Stimulated activated CD4-positive, alpha-beta T cell treated with anti-CD3 and anti-CD28 coated beads, Interleukin-1b, Interleukin-23, amount 100 ng/mL, for 4 hours (primary cell): ENCODE measurements at regions not wholly inside any gene's neighbourhood (a gene's known extent, or its start where the extent isn't known, plus 50 kb on each side); places are given as distances from the start of the nearest gene placed in this dataset.
"Not testable (repeated sequence)": the region's sequence is repeated elsewhere in the genome, so short reads cannot be mapped to it uniquely, and the experiment has no call there.

Source experiments
- DNase-seq, 2 donors: peaks; one replicate each; pipeline ENCODE4 v3.0.0-alpha.2; 2020; ENCODE audit warnings: low read depth in 2 of 2

- DNase-seq, result no peak
Observed at GRCh38 chr1:43042773-43043457, 84.2 kb upstream of the SLC2A1 start.

GRCh38 chr1:43042127-43042526 is 83.5 kb upstream of the SLC2A1 start:
- no peak for DNase-seq

DNA sequence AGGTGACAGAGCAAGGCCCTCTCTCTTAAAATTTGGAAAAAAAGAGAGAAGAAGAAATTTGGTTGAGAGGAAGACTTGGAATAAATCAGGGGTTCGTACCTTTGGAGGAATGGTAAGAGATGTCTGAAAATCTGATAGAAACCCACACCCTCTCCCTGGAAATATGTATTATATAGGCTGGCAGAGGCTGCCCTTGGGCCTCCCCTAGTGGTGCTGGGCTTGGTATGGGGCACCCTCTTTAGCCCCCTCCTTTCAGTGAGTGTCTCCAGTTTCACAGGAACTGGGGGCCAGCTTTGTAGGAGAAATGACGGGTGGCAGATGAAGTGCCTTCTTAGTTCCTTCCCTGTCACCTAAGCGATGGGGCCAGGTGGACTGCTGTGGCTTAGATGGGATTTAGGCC is 82.9 kb upstream of the SLC2A1 start:
- DNase-seq, result no peak

DNA sequence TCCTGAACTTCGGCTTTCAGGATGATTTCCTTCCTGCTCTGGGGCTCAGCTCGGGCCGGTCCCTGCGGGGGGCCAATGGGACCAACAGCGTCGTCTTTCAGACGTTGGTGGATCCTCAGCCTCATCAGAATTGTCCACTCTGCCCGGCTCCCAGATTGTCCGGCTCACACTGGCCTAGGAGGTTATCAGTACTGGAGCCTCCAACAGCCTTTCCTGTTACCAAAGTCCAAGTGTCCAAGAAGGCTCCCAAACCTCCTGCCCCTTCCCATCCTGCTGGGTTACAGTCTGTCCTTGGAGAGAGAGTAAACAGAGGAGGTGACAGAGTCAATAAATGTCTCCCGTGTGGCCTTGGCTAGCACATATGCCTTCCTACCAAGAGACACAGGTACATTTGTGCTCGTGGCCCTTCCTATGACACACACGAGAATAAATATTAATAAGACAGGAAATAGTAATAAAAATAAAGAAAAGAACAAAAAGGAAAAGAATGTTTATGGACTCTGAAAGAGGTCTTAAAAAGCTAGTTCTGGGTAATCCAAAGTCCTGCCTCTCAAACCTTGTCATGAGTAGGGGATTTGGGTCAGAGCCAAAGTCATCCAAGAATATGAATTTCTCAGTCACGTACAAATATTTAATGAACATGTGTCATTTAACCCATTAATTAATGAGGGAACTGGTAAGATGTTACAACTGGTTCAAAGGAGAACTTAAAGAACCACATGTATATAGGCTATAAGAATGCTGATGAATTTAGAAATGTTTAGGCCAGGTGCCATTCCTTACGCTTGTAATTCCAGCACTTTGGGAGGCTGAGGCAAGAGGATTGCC is 80.8 kb upstream of the SLC2A1 start:
- DNase-seq, result no peak

DNA sequence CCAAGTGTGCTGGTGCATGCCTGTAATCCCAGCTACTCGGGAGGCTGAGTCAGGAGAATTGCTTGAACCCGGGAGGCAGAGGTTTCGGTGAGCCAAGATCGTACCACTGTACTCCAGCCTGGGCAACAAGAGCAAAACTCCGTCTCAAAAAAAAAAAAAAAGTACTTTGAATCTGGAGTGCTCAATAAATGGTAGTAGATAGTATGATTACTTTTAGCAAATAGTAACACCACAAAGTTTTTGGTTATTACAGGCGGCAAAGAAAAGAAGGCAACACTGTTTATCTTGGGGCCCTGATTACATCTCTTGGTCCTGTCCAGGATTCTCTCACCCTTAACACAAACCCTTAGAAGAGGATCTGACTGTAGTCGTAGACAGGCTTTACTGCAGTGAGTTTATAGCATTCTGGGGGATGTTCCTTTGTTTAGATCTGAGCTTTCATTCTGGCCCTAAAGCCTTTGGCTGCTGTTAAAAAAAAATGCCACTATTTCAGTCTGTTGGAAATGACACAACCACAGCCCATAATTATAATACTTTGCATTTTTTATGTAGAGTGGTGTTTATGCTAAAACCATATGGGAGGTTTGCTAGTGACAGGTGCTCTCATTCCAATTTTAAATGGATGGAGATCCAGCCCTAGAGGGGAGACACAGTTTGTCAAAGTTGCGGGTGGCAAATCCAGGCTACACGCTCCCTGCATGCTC is 79.7 kb upstream of the SLC2A1 start:
- DNase-seq, result no peak

DNA sequence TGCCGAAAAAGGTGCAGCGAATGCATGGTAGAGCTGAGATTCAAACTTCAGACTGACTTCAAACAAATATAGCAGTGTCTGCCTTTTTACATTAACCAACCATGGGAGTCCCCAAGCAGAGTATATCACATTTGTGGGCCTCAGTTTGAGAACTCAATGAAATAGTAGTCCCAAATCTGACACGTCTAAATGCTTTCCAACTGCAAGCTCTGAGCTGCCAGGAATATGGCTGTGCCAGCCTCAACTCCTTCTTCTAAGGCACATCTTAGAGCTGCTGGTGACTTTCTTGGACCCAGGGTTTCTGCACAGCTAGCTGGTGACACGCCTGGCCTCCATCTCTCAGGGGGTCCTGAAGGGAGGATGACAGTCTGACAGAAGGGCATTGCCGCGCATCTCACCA is 78.8 kb upstream of the SLC2A1 start:
- no peak for DNase-seq

GRCh38 chr1:43036932-43037331 is 78.3 kb upstream of the SLC2A1 start:
- DNase-seq, result no peak

DNA sequence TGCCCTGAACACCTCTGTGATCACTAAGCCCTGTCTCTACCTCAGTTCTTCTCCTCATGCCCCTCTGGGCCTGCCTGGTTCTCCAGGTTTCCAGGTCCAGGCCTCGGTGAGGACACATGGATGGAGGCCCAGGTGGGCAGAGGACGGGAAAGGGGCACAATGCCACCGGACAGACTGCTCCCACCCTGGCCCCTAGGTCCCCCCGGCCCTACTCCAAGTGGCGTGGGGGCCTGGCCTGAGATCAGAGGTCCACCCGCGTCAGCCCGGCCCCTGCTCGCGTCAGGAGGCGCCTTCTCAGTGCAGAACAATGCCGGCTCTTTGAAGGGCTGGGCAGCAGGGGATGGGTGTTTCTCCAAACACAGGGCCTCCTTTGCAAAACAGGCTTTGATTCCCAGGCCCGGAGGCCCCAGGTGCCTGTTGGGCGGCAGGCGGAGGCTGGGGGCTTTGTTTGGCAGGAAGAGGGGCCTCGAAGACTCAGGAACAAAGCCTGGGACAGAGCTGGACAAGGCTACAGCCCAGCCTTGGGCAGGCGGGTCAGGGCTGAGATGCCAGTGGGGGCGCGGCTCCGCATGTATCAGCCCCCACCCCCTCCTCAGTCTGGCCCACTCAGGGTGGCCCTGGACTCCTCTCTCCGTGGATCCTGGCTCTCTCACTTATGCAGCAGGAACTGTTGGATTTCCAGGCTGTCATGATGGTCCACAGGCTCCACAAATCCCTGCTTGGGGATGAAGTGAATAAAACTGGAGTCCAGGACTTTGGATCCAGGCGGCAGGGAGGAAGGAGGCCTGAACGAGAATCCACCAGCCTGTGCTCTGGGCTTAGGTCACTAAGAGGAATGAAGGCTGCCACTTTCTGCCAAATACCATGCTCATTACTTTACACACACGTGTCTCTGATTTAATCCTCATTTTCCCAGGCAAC is 77.4 kb upstream of the SLC2A1 start:
- no peak for DNase-seq

GRCh38 chr1:43034778-43035177 is 76.1 kb upstream of the SLC2A1 start:
- DNase-seq, result no peak

GRCh38 chr1:43034195-43034658 is 75.6 kb upstream of the SLC2A1 start:
- DNase-seq, result no peak

GRCh38 chr1:43031316-43032203 is 72.9 kb upstream of the SLC2A1 start:
- DNase-seq, result no peak

- DNase-seq, result no peak
Observed at GRCh38 chr1:43024905-43025304, 66.2 kb upstream of the SLC2A1 start.

DNA sequence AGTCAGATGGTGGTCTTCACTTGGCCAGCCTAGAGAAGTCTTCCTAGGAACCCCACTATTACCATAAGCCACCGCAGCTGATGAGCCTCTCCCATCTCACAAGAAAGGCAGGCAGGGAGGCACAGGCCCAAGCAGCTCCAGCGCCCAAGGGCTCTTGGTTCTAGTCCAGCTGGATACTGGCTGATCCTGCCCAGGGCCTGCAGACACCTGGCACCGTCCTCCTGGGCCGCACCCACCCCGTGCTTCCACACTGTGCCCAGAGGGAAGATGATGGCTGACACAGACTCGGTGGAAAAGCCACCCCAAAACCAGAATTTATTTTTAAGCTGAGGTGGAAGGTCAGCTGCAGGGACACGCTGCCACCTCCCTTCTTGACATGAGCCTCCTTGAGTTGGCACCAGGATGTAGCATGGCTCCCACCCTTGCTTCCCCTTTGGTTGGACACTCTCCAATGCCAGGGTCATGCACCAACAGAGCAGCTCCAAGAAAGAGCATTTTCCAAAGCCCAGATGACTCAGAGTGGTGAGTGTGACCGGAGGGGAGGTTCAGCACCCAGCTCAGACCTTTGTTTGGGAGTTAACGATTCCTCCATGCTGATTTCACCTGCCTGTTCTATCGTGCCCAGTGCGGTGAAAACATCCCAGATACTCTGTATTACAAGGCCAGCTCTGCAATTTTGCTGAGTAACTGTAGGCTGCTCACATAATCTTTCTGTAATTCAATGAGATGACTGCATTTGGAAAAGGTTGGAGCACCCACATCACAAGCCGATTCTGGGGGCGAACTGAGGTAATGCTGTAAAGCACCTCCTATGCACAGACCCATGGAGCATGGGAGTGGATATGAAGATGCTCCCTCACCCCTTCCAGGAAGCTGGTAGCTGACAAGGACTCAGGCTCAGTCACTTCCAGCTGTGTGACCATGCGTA is 63.1 kb upstream of the SLC2A1 start:
- DNase-seq, result no peak

DNA sequence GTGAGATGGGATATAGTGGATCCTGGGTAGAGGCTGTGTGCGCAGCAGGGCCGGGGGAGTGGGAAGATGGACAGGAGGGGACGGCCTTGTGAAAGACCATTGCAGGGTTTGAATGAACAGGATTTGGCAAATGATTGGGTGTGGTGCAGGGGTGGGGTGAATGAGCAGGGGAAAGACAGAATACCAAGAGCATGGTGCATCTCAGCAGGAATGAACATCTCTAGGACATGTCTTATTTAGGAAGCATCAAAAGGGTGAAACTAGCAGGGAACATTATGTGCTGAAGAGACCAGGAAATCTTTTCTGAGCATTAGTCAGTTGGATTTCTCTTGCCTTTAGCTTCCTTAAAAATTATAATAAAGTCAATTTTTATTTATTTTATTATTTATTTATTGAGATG is 60.6 kb upstream of the SLC2A1 start:
- no peak for DNase-seq

DNA sequence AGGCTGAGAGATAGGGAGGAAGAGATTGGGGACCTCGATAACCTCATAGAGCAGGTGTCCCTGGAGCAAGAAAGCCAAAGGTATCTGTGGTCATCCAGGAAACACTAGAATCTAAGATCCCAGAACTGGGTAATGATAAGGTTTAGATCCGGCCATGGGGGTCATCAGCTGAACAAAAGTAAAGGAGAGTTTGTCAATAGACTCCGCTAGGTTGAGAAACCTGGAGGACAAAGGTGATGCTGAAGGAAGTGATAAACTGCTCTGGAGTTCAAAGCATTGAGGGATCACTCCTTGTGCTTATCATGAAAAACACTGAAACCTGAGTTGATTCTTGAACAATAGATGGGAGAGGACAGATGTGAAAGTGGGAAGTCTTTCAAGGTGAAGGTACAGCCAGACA is 59.5 kb upstream of the SLC2A1 start:
- DNase-seq, result no peak

- DNase-seq, result no peak
Observed at GRCh38 chr1:43015269-43015668, 56.6 kb upstream of the SLC2A1 start.

GRCh38 chr1:43014579-43014978 is 55.9 kb upstream of the SLC2A1 start:
- DNase-seq, result not testable (repeated sequence)

- DNase-seq, result no peak
Observed at GRCh38 chr1:43011020-43011419, 52.4 kb upstream of the SLC2A1 start.

DNA sequence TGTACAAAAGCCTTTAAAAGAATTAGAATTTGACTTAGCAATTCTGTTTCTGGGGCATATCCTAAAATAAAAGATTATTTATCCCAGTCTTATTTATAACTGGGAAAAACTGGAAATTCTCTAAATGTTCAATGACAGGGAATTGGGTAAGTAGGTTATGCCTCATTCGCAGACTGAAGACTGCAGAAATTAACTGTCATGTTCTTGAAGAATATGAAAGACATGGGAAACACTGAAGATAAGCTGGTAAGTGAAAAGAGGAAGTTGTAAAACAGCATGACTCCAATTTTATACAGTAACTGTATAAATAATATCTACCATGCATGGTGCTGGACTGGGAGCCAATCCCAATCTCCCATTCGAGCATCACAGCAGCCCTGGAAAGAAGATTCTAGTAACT is 50.6 kb upstream of the SLC2A1 start:
- no peak for DNase-seq
